GM19324 (cell line): ENCODE measurements at regions not wholly inside any gene's neighbourhood (a gene's known extent, or its start where the extent isn't known, plus 50 kb on each side); places are given as distances from the start of the nearest gene placed in this dataset.
"Not testable (repeated sequence)": the region's sequence is repeated elsewhere in the genome, so short reads cannot be mapped to it uniquely, and the experiment has no call there.

Experiments
- ATAC-seq: cut with Tn5 transposase; IDR thresholded peaks from one replicate; pipeline ENCODE4 v1.9.1; 2021; ENCODE audit warnings: mild to moderate bottlenecking, moderate library complexity; ENCODE audit not compliant: unreplicated experiment, low FRiP score

DNA sequence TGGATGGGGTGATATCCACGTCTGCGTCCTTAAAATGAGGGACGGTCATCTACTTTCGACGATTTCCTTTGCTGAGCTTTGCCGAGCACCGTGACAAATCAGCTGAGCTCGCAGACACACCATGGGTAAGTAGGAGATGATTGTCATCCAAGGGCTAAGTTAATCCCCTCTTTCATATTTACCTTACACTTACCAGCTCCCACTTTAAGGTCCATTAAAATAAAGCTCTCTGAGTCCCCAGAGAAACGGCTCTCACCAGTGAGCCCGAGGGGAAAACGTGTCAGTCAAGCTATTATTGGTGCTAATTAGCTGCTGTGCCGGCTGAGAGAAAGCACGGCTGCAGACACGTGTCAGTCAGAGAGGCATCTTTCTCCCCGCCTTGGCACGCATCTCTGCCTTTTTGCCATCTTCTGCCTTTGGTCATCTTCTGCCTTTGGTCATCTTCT is 72.2 kb downstream of the CRLF2 start:
- no peak for ATAC-seq

DNA sequence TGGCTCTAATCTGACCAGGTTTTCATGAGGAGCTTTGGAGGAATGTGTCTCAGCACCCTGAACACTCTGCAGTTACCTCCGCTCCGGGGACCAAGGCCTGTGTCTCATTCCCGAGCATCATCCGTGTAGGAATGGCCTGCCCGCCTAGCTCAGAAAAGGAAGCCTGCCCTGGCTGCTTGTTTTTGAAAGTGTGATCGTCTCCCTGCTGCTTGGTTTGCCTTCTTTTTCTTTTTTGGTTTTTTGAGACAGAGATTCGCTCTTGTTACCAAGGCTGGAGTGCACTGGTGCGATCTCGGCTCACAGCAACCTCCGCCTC is 73.3 kb downstream of the CRLF2 start:
- no peak for ATAC-seq

- ATAC-seq = no peak
These were observed 73.8 kb downstream of the CRLF2 start for GRCh38 chrX:1138476-1139184.

GRCh38 chrX:1137531-1137930 is 74.9 kb downstream of the CRLF2 start:
- no peak for ATAC-seq

- not testable (repeated sequence) for ATAC-seq
These were observed 75.9 kb downstream of the CRLF2 start for GRCh38 chrX:1136582-1136981.

DNA sequence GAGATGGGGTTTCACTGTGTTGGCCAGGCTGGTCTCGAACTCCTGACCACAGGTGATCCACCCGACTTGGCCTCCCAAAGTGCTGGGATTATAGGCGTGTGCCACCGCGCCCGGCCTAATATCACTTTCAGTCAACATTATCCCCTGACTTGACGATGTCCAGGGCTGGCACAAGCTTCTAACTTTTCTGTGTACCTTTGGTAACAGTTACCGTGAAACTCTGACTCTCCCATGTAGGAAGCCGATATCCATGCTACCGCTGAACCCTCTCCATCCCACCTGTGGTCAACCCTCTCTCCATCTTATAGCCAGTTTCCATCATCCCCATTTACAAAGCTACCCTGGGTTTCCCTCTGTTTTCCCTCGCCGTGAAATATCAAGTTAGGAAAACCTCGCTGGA is 77.5 kb downstream of the CRLF2 start:
- ATAC-seq = no peak

GRCh38 chrX:1134156-1134555 is 78.3 kb downstream of the CRLF2 start:
- ATAC-seq = no peak

DNA sequence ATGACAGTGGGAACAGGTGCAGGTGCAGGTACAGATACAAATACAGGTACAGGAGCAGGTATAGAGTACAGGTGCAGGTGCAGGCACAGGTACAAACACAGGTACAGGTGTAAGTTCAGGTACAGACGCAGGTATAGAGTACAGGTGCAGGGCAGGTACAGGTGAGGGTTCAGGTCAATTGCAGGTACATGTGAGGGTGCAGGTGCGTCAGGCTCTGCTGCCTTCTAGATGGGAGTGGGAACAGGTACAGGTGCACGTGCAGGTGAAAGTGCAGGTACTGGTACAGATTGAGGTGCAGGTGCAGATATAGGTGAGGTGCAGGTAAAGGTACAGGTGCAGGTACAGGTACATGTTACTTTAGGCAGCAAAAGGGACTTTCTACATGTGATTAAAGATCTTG is 85.7 kb downstream of the CRLF2 start:
- no peak for ATAC-seq

- no peak for ATAC-seq
These were observed 87.9 kb downstream of the CRLF2 start for GRCh38 chrX:1124531-1124930.

DNA sequence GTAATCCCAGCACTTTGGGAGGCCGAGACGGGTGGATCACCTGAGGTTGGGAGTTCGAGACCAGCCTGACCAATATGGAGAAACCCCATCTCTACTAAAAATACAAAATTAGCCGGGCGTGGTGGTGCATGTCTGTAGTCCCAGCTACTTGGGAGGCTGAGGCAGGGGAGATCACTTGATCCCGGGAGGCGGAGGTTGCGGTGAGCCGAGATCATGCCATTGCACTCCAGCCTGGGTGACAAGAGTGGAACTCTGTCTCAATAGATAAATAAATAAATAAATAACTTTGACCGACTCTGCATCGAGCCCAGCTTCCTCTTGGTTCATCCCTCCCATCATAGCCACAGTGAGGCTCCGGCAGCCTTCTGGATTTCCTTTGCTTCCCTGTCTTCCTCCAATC is 89.6 kb downstream of the CRLF2 start:
- ATAC-seq = not testable (repeated sequence)

- ATAC-seq = no peak
These were observed 93.2 kb downstream of the CRLF2 start for GRCh38 chrX:1119275-1119674.

DNA sequence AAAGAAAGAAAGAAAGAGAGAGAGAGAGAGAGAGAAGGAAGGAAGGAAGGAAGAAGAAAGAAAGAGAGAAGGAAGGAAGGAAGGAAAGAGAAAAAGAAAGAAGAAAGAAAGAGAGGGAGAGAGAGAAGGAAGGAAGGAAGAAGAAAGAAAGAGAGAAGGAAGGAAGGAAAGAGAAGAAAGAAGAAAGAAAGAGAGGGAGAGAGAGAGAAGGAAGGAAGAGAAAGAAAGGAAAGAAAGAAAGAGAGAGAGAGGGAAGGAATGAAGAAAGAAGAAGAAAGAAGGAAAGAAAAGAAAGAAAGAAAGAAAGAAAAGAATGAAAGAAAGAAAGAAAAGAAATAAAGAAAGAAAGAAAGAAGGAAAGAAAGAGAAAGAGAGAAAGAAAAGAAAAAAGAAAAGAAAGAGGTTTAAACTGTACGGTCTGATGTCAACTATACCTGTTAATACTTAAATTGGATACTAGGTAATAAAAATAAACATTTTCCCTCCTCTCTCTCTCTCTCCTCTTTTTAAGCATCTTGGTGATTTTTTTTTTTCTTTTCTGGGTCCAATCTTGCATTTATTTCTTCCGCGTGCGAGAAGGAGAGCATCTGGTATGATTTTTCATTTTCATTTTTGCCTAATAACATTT is 93.8 kb downstream of the CRLF2 start:
- no peak for ATAC-seq

DNA sequence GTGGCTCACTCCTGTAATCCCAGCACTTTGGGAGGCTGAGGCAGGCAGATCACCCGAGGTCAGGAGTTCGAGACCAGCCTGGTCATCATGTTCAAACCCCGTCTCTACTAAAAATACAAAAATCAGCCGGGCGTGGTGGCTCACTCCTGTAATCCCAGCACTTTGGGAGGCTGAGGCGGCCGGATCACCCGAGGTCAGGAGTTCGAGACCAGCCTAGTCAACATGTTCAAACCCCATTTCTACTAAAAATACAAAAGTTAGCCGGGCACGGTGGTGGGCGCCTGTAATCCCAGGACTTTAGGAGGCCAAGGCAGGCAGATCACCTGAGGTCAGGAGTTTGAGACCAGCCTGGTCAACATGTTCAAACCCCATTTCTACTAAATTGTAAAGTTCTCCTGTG is 97.0 kb downstream of the CRLF2 start:
- ATAC-seq = not testable (repeated sequence)

DNA sequence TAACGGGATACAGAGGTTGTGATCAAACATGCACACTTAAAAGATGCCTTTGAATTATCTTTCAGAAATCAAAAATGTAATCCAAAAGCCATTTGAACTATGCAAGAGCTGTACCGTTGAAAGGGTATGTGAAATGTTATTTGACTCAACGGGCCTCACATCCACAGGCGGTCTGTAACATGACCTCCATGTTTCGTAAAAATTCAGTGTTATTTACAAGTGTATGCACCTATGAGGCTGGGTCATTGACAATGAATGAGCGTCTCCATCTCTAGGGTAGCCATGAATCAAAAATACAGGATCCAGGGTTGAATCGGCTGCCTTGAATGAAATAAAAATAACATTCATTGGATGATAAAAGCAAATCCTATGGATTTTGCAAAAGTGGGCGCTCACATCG is 100.1 kb downstream of the CRLF2 start:
- no peak for ATAC-seq

DNA sequence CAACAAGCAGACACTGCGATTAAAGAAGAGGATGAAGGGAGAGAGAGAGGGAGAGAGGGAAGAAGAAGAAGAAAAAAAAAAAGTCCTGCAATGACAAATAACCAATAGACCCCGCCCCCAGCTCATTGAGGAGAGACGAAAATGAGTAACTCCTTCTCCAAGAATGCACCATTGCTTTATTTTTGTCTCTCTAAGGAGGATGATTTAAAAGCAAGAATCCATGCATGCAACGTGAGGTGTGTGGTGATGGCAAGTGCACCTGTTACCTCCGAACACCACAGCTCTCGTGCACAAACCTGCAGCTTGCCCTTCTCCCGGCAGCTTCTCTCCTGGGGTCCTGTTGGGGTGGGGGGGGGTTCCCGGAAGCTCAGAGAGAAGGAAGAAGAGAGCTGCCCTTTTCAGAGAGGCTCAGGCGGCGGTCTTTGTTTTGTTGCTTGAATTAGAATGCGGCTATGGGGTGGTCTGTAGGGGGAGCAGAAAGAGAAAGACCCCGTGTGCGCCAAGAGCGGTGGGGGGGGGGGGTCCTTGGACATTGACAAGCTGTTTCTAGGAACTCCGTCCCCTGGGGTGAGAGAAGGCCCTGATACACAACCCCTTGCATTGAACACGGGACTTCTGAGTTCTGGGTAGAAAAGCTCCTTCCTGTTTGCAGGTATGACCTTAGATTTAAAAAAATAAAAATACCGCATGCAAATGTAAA is 100.7 kb downstream of the CRLF2 start:
- ATAC-seq = no peak

DNA sequence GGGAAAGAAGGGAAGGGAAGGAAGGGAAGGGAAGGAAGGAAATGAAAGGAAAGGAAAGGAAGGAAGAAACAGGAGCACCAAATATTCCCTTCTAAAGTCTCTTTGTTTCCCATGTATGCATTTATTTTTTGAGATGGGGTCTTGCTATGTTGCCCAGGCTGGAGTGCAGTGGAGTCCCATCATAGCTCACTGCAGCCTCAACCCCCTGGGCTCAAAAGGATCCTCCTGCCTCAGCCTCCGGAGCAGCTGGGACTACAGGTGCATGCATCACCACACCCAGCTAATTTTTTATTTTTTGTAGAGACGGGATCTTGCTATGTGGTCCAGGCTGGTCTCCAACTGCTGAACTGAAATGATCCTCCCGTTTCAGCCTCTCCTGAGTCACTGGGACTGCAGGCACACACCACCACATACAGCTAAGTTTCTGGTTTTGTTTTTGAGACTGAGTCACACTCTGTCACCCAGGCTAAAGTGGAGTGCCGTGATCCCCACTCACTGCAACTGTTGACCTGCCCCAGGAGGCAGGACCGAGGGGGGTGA is 102.8 kb downstream of the CRLF2 start:
- ATAC-seq = no peak

DNA sequence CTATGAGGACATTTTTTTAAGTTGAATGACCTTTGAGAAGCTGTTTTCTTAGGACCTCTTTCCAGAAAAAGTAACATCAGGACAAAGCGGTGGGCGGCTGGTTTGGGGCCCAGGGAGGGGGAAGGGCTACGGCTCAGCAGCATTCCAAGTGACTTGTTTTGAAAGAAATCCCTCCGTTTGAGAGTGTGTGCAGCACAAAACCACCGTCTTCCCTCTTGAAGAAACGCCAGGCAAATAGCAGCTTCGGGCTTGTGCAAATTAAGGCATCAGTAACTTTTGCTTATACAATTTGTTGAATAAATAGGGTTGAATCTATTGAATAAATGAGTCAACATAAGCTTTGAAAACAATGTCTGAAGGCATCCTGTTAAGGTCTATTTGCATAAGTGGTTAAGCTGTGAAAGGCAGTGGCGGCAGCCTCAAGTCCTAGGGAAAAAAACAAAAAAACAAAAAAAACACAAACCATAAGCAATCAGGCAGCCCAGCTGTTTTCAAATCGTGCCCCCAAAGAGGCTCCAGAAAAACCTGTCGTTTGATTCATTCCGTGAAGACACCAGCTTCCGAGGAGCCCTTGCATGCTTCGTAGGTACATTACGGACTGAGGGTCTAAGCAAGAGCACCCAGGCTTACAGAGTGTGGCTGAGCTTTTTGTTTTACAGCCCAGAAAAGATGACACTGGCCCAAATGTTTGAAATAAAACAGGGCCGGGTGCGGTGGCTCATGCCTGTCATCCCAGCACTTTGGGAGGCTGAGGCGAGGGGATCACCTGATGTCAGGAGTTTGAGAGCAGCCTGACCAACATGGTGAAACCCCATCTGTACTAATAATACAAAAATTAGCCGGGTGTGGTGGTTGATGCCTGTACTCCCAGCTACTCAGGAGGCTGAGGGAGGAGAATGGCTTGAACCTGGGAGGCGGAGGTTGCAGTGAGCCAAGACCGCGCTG is 103.7 kb downstream of the CRLF2 start:
- no peak for ATAC-seq

DNA sequence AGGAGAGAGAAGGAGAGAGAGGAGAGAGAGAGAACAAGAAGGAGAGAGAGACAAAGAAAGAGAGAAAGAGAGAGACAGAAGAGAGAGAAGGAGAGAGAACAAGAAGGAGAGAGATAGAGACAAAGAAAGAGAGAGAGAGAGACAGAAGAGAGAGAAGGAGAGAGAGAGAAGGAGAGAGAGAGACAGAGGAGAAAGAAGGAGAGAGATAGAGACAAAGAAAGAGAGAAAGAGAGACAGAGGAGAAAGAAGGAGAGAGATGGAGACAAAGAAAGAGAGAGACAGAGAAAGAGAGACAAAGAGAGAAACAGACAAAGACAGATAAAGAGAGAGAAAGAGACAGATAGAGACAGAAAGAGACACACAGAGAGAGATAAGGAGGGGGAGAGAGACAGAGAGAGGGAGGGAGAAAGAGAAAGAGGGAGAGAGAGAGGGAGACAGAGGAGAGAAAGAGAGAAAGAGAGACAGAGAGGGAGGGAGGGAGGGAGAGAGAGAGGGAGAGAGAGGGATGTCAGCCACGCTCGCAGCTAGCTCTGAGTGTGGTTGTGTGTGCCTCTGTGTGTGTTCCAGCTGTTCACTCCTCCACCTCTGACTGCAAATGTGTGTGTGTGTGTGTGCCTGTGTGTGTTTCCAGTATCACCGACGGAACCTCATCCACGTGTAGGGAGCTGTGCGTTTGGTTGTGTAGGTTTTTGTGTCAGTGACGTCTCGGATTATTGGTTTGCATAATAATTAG is 105.8 kb downstream of the CRLF2 start:
- no peak for ATAC-seq

DNA sequence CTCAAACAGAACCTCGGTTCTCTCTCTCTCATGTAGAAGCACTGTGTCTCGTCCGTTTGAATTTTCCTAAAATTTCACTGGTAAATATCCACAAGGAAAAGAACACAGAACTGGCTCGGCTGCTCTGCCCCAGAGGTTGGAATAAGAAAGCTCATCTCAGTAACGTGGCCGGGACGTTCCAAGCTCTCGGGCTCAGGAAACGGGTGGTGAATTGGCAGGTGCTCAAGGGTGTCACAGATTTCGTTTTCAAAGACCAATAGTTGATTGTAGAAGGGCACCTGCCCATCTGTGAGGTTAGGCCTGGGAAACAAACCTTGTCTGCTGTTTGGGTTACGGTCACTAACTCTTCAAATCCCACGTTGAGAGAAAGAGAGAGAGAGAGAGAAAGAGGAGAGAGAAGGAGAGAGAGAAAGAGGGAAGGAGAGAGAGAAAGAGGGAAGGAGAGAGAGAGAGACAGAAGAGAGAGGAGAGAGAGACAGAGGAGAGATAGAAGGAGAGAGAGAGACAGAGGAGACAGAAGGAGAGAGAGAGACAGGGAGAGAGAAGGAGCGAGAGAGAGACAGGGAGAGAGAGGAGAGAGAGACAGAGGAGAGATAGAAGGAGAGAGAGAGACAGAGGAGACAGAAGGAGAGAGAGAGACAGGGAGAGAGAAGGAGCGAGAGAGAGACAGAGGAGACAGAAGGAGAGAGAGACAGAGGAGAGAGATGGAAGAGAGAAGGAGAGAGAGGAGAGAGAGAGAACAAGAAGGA is 106.6 kb downstream of the CRLF2 start:
- no peak for ATAC-seq
